ENCODE measurements at regions not wholly inside any gene's neighbourhood (a gene's known extent, or its start where the extent isn't known, plus 50 kb on each side); places are given as distances from the start of the nearest gene placed in this dataset.
"Not testable (repeated sequence)": the region's sequence is repeated elsewhere in the genome, so short reads cannot be mapped to it uniquely, and the experiment has no call there.

DNA sequence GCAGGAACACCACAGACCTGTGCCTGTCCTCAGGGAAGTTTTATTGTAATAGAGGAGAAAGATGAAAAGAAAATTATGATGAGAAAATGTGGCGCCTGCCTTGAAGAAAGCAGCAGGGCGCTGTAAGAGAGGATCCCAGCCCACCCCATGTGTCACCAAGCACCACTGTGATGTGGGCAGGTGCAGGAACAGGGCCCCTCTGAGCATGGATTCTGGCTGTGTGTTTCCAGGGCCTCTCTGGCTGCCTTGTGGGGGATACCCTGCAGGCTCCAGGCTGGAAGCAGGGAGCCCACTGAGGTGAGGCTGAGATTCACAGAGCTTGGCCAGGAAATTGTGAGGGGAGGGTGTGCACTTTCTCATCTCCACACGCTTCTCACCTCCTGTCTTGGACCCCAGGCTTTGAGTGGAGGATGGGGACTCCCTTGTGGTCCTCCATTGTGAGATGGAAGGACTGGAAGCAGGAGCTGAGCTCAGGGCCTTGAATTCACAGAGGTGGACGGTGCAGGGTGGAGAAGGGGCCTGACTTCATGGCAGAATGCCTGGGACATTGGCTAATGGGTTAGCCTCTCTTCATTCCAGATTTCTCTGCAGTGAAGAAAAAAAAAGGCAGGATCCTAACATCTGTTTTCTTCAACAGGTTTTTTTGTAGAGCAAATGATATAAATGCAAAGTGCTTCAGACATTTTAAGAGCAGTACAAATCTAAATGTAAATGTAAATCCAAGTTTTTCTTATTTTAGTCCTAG lies 246.6 kb upstream of the B3GAT1 start:
- DNase-seq, result no peak

DNA sequence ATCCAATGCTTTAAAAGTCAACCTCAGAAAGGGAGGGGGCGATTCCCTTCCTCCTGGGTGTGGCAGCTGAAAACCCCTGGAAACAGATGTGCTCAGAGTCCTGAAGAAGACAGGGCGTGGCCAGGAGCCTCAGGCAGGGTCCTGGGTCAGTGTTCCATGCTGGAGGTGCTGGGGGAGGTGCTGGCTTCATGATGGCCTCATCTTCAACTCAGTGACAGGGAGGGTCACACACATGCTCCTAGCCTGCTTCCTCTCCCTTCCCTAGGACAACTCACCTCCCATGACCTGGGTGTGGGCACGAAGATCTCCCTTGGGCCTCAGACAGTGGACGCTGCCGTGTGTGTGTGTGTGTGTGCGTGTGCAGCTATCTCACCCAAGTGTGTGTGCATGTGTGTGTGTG lies 245.6 kb upstream of the B3GAT1 start:
- DNase-seq, result no peak

DNA sequence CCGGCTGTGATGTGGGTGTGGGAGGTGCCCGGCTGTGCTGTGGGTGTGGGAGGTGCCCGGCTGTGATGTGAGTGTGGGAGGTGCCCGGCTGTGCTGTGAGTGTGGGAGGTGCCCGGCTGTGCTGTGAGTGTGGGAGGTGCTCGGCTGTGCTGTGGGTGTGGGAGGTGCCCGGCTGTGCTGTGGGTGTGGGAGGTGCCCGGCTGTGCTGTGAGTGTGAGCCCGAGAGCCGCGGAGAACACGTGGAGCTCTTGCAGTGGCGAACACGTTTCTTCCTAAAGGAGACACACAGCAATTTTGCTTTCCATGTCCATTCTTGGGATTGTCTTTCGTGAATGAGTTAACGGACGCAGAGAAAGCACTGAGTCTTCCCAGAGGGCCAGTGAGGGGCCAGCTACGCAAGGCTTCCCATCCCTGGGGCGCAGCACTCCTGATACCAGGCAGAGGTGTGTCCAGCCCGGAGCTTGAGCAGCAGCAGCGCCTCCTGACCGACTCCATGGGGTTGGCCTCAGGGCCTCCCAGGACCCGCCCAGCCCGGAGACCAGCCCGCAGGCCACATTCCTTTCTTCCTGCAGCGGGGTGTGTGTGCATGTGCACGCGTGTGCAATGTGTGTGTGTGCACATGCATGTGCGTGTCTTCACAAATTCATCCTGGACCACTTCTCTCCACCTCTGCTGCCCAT lies 245.0 kb upstream of the B3GAT1 start:
- DNase-seq, result no peak

DNA sequence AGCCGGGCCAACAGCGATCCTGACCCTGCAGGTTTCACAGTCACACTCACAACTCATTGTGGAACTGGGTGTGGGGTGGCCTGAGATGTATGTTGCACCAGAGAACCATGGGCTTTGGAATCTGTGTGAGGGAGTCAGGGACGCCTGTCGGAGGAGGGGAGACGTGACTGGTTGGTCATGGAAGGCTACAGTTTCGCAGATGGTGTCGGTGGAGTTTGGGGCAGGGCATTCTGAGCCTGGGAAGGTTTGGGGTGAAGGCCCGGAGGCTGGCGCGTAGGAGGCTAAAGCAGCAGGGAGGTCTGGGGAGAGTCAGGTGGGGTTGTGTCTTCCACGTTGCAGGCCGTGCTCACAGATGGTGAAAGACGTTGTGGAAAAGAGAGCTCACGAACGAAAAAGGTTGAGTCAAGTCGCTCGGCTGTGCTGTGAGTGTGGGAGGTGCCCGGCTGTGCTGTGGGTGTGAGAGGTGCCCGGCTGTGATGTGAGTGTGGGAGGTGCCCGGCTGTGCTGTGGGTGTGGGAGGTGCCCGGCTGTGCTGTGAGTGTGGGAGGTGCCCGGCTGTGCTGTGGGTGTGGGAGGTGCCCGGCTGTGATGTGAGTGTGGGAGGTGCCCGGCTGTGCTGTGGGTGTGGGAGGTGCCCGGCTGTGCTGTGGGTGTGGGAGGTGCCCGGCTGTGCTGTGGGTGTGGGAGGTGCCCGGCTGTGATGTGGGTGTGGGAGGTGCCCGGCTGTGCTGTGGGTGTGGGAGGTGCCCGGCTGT lies 244.2 kb upstream of the B3GAT1 start:
- DNase-seq, result not testable (repeated sequence)

DNA sequence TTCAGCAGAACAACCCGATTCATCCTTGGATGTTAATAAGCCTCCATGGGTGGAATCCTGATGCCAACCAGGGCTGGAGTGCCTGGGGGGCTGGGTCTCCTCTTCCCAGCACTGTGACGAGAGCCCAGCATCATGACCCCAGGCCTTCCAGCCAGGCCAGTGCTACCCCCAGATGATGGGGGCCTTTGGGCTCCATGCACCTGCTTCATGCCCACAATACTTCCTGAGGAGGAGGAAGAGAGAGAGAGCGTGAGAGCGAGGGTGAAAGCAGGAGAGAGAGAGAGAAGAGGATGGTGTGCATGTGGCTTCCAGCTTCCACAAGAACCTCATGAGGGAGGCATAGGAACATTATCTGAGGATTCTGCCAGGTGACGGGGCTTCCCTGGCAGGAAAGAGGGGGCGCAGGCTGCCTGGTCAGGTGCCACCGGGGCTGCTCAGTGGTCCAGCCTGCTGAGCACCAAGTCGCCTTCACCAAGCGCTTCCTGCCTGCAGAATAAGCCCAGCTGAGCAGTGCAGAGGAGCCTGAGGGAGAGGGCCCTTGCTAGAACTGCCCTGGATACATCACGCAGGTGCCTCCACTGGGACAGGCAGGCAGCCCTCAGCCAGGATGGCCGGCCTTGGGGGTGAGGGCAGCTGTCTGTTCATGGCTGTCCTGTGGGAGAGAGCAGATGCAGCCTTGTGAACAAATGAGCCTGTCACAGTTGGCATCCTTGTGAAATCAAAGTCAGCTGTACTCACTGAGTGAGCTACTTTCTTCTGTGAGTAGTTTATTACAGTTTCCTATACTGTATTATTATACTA lies 243.3 kb upstream of the B3GAT1 start:
- DNase-seq, result no peak

DNA sequence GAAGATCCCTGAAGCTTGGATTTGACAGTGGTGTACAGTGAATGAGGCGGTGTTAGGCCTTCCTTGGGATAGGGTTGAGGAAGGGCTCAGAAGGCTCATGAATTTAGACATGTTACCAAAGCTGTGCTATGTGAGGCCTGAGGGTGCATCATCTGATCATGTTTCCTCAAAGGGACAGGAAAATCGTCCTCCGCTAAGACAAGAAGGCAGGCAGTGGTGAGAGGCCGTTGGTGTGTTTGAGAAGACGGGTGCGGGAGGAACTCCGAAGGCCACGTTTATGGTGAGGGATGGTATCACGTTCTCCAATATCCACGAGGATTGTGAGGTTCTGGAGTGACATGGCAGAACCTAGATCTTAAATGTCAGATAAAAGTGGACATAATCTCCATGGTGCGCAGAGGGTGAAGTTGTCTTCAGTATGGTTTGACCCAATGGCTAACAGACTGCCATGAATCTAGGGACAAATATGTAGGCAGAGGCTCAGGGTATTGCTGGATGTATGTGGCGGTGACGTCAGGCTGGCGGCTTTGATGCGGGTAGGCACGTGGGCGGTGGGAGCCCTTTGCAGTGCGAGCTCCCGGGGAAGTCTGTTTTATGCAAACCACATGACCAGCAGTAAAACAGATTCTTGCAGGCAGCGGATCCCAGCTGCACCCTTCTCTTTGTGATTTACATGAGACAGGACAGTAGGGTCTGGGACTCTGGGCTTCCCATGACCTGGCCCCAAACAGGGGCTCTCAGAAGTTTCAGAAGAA lies 242.3 kb upstream of the B3GAT1 start:
- DNase-seq, result no peak

DNA sequence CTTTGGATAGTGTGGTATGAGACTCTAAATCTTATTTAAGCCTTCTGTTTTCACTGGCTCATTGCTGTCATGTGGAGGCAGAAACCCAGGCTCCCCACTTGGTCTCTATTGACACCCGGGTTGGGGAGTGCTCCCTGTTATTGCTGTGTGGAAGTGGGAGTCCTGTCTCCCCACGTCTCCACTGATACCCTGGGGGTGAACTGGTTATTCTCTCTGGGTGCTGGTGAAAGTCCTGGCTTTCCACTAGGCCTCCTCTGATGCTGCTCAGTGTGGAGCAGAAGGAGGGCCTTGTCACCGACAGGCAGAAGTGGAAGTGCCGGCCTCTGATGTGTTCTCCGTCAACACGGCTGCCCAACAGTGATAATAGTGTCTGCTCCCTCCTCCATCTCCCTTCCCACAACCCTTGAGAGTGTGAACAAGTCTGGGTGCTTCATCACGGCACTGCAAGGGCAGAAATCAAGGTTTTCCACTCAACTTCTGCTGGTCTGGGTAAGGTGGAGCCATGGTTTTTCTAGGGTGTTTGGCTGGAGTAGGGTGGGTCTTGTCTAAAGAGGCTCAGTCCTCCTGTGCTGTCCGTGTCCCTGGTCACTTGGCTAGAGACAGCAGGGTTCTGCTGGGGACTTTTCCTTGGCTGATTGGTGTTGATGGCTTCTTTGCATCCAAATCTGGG lies 240.7 kb upstream of the B3GAT1 start:
- DNase-seq, result no peak

DNA sequence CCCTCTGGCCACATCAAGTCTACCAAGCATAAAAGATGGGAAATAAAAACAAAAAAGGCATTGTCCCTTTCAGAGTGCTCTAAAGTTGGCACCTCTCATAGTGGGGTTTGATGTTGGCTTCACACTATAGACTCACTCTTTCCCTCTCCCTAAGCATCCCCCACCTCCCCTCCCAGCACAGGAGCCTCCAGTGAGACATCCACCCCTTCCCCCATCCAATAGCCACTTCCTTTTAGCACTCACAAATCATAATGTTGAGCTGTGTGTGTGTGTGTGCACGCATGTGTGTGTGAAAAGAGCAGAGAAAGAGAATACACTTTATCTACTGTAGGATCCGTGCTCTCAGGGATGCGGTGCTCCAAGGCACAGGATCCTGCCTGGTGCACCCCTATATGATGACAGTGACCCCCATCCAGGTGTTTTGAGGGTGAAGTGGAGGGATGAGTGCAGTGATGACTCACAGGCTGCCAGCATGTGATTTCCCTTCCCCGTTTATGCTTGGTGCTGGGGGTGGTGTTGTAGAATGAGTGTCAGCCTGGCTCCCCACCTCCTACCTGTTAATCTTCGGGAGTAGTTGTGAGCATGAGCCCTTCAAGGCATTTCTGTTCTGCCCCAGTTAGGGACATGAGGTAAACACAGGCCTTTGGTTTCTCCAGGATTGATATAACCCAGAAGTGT lies 235.2 kb upstream of the B3GAT1 start:
- no peak for DNase-seq

DNA sequence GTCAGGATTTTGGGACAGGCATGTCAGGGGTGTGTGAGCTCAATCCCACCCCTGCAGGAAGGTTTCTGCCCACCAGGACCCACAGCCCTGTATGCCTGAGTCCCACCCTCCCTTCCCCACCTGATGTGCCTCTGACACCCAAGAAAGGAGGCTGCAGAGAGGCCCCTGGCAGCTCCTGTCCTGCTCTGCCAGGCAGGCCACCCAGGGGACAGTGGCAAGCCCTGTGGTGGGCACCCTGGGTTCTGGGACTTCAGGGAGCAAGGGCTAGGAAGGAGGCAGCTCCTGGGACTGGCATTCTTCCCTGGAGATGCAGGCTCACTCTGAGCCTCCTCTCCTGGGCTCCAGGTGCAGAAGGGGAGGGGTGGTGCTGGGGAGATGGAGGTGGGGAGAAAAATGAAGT lies 234.5 kb upstream of the B3GAT1 start:
- no peak for DNase-seq

DNA sequence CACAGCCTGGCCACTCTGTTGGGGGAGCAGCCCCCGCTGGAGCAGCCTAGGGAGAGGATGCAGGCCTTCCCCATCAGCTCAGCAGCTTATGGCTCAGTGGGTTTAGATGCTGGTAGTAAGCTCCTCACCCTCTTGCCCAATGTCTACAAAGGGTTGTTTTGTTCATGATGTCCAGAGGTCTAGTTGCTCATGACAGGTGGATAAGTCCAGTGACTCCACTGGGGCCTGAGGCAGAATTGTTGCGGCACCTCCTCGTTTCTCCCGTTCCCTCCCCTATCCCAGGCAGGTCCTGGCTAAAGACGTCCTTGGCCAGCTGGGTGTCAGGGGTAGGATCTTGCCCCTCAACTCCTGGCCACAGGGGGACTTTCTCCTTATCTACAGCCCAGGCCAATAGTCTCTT lies 233.5 kb upstream of the B3GAT1 start:
- no peak for DNase-seq

DNA sequence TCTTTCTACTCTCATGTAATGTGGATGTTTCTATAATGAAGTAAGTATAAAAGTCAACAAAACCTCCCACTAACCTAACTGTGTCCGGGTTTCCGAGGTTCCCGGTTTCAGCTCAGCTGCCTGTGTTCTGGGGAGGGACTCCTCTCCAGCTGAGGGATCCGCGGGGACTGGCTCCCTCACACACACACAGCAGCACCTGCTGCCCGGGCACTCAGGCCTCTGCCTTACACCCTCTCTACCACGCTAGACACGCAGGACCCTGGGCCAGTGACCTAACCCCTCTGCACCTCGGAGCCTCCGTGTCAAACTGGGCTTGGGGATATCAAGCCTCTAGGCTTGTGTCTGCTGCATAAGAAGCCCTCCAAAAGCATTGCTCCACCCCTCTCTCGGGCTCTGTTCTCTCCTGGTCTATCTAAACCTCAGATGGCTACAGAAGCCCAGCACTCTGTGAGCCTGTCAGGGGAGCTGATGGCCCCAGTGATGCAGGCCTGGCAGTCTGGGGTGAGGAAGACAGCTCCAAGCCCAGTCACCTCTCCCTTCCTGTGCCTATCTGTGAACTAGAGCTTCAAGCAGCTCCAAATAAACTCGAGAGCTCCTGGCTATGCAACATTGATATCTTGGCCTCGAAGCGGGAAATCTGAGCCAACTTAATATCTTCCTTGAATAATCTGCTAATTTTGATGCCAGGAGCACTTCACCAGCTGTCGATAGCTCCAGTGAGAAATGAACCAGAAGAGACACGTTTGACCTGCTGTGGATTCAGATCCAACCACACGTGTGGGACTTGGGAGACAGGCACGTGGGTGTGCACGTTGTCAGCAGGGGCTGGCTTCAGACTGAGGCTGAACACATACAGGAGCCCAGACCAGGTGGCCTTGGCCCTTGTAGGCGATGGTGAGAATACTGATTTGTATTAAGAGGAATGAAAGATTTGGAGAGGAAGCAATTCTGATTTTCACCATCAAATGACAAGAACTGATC lies 232.7 kb upstream of the B3GAT1 start:
- no peak for DNase-seq

DNA sequence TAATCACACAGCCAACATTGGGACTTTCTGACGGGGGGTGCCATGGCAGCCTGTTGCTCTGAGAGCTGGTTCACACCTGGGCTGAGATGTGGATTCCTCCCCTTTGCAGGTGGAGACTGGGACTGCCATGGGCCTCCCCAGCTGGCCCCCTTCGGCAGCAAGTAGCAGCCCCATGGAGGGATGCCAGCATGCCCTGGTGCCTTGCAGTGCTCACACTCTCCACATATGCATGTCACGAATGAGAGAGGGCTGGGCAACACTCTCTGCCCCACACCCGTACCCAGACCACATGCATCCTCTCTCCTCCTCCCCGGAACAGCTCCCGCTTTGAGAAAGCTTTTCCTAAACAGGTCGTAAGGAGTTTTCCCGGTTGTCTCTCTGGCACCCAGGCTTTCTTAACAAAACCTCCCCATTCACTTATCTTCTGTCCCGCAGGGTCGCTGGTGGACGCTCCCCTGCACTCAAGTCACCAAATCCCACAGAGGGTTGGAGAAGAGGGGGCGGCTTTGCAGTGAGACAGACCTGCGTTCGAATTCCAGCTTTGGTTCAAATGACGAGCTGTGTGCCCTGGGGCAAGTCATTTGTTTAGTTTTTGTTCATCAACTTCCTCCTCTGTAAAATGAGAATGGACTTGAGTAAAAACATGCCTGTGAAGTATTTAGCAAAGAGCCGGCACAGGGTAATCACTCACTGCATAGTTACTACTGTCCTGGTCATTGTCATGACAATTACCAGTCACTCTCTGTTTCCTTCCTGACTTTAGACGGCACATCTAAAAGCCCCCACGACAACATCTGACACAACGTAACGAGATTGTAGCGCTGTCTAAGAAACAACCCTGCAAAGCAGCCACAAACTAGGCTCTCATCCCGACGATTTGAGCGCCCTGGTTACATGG lies 231.3 kb upstream of the B3GAT1 start:
- no peak for DNase-seq

DNA sequence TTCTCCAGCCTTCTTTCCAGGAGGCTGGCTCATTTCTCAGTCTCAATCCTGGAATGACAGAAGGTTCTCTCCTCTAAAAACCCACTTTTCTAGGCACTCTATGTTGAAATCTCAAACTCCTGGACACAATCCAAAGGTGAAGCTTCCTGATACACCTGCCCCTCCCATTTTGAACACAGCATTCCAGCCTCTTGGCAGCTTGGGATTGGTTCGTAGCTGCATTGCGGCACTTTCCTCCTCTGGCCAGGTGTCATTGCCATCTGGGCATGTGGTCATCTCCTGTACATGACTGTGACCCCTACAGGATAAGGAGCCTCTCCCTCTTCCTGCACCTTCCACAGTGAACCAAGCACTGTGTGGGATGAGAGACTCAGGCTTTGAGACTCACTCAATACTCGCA lies 230.2 kb upstream of the B3GAT1 start:
- DNase-seq, result no peak

DNA sequence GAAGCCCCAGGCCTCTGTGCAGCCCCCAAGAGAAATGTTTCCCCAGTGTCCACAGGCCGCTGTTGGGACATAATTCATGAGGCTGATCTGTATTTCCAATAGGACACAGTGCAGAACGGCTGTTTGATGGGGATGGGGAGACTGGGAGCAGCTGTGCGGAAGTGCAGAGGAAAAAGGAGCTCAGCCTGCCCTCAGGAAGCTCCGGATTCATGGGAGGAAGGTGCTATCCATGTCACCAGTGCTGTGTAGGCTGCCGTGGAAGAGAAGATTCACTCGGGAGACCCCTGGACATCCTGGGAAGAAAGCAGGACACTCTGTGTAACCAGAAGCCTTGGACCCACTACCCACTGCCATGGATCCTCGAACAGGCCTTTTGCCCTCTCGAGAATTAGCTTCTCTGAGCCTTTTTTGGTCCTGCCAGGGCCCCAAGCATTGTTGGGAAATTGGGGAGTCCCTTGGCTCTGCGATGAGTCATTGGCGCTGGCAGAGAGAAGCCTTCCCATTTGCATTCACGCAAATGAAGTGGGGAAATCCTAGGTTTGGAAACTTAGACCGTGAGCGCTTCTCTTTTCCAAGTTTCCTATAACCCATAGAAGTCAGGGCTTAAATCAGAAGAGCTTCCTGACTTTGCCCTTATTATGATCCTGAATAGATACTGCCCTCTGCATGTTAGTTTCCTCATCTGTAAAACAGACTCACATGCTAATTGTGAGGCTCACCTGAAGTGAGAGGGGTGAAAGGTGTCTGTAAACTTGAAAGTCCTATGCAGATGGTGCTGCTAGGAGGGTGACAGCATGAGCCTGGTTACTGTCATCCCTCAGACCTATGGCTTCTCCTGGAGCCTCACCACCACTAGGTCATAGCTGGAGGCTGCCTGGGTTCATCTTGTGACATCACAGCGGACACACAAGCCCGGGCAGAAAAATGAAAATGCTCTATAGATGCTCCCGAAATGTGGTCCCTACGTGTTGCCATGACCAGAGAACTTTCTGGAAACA lies 229.2 kb upstream of the B3GAT1 start:
- DNase-seq, result no peak

DNA sequence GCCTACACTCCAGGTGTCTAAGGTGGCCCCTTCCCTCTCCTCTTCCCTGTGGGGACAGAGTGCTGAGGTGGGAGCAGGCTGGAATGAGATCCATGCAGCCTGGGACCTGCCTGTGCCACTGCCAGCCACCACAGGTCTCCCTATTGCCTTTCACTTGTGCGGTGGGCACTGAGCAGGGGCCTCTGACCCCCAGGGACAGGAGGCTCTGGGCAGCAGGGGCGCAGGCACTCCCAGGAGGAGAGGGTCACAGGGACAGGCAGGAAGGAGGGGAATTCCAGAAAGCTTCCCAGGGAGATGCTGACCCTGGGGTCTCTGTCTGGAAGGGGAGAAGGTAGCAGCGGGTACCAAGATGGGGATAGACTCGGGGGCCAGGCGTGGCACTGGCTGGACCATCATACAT lies 228.5 kb upstream of the B3GAT1 start:
- DNase-seq, result no peak

DNA sequence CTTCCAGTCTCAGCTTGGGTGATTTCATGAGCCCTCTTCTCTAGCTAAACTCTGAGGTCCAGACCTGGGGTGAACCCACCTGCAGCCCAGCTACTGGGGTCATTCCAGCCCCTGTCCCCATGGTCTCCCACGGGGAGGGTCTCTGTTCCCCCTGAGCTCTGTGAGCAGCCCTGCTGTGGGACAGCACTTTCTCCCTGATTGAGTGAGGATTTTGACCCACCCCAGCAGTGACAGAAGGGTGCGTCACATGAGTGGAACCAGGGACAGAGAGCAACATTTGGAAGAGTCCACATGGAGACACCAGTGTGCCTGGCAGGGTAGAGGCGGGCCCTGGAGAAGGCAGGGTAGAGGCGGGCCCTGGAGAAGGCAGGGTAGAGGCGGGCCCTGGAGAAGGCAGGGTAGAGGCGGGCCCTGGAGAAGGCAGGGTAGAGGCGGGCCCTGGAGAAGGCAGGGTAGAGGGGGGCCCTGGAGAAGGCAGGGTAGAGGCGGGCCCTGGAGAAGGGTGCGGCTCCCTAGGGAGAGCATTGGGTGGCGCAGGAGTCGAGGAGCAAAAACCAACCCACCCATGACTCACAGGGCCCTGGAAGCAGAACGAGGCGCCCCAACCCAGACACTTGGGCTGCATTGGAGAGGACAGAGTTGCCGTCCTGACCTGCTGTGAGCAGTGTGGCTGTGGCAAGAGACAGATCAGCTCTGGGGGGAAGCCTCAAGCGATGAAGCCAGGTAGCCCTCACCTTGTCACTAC lies 227.7 kb upstream of the B3GAT1 start:
- DNase-seq, result no peak

All from OCI-M1 (cell line).